NCI-H82 (cell line): ENCODE measurements at regions not wholly inside any gene's neighbourhood (a gene's known extent, or its start where the extent isn't known, plus 50 kb on each side); places are given as distances from the start of the nearest gene placed in this dataset.

ENCODE experiments used
- DNase-seq: peaks from one replicate; lab custom pipeline; 2025; lab: John Stamatoyannopoulos, UW

- no peak for DNase-seq
Observed at GRCh38 chr16:13718748-13719147, 201.2 kb upstream of the ERCC4 start.

- no peak for DNase-seq
Observed at GRCh38 chr16:13727943-13728342, 192.0 kb upstream of the ERCC4 start.

GRCh38 chr16:13733561-13733960, 186.4 kb upstream of the ERCC4 start:
- DNase-seq: no peak

GRCh38 chr16:13739621-13740373, 180.2 kb upstream of the ERCC4 start:
- DNase-seq: peak; percentile 4

GRCh38 chr16:13742928-13743327, 177.0 kb upstream of the ERCC4 start:
- DNase-seq: no peak

- DNase-seq: no peak
Observed at GRCh38 chr16:13743571-13743970, 176.4 kb upstream of the ERCC4 start.

- DNase-seq: peak; percentile 88
Observed at GRCh38 chr16:13756411-13757140, 163.4 kb upstream of the ERCC4 start.

- no peak for DNase-seq
Observed at GRCh38 chr16:13766334-13766733, 153.6 kb upstream of the ERCC4 start.

- peak; percentile 81 for DNase-seq
Observed at GRCh38 chr16:13767215-13767614, 152.7 kb upstream of the ERCC4 start.

- peak; percentile 39 for DNase-seq
Observed at GRCh38 chr16:13768471-13768870, 151.5 kb upstream of the ERCC4 start.

- DNase-seq: no peak
Observed at GRCh38 chr16:13770436-13770835, 149.5 kb upstream of the ERCC4 start.

- DNase-seq: no peak
Observed at GRCh38 chr16:13772782-13773181, 147.2 kb upstream of the ERCC4 start.

GRCh38 chr16:13779676-13780075, 140.3 kb upstream of the ERCC4 start:
- DNase-seq: peak; percentile 99

GRCh38 chr16:13780406-13781168, 139.4 kb upstream of the ERCC4 start:
- peak; percentile 85 for DNase-seq

GRCh38 chr16:13781169-13781564, 138.8 kb upstream of the ERCC4 start:
- DNase-seq: no peak

GRCh38 chr16:13781575-13782338, 138.2 kb upstream of the ERCC4 start:
- DNase-seq: no peak

- no peak for DNase-seq
Observed at GRCh38 chr16:13791095-13791494, 128.9 kb upstream of the ERCC4 start.

GRCh38 chr16:13793841-13794409, 126.0 kb upstream of the ERCC4 start:
- peak; percentile 53 for DNase-seq

- DNase-seq: no peak
Observed at GRCh38 chr16:13795131-13795530, 124.8 kb upstream of the ERCC4 start.

- DNase-seq: no peak
Observed at GRCh38 chr16:13797718-13798117, 122.2 kb upstream of the ERCC4 start.

GRCh38 chr16:13798211-13798610, 121.7 kb upstream of the ERCC4 start:
- peak; percentile 96 for DNase-seq

GRCh38 chr16:13803974-13804373, 116.0 kb upstream of the ERCC4 start:
- no peak for DNase-seq
